DND-41 (cell line): ENCODE measurements at regions not wholly inside any gene's neighbourhood (a gene's known extent, or its start where the extent isn't known, plus 50 kb on each side); places are given as distances from the start of the nearest gene placed in this dataset.

Source experiments
- ATAC-seq: fragments of 200-7000 bp; cut with Tn5 transposase; 3 replicates; pipeline ENCODE4 v1.9.1; 2021; ENCODE audit warnings: low read depth; ENCODE audit not compliant: insufficient read depth
- DNase-seq: peaks from one replicate; pipeline ENCODE4 v3.0.0-alpha.2; 2020
- H2AFZ ChIP-seq: 2 replicates; pipeline ENCODE4 v1.6.0; 2012; ENCODE audit warnings: low read depth, low read length
- H3K27ac ChIP-seq: 2 replicates; pipeline ENCODE4 v1.5.1; 2012; ENCODE audit warnings: low read length, inconsistent platforms
- H3K27me3 ChIP-seq: fragments of 200-600 bp; sonication (generic); 2 replicates; pipeline ENCODE4 v1.6.0; 2012; ENCODE audit warnings: low read length, mild to moderate bottlenecking, inconsistent platforms; ENCODE audit not compliant: insufficient read depth, poor library complexity
- H3K36me3 ChIP-seq: 2 replicates; pipeline ENCODE4 v1.5.1; 2012; ENCODE audit warnings: low read length, inconsistent platforms; ENCODE audit not compliant: insufficient read depth
- H3K4me1 ChIP-seq: 2 replicates; pipeline ENCODE4 v1.5.1; 2012; ENCODE audit warnings: mild to moderate bottlenecking, low read length; ENCODE audit not compliant: insufficient read depth
- H3K4me2 ChIP-seq: 2 replicates; pipeline ENCODE4 v1.6.0; 2012; ENCODE audit warnings: mild to moderate bottlenecking, moderate library complexity, low read length, inconsistent platforms; ENCODE audit not compliant: insufficient read depth
- H3K4me3 ChIP-seq, 2 experiments: fragments of 200-600 bp in 1 of 2; shearing (Covaris generic) in 1 of 2; 2 replicates each; pipeline ENCODE4 v1.5.1; 2012 to 2016; ENCODE audit warnings: inconsistent platforms in 2 of 2, low read length in 2 of 2, mild to moderate bottlenecking in 2 of 2, low read depth in 1 of 2, moderate library complexity in 1 of 2
- H3K79me2 ChIP-seq: 2 replicates; pipeline ENCODE4 v1.6.0; 2012; ENCODE audit warnings: low read length, inconsistent platforms; ENCODE audit not compliant: insufficient read depth
- H3K9ac ChIP-seq: 2 replicates; pipeline ENCODE4 v1.6.0; 2012; ENCODE audit warnings: low read depth, mild to moderate bottlenecking, inconsistent platforms, low read length, moderate library complexity
- H3K9me3 ChIP-seq: 2 replicates; pipeline ENCODE4 v1.5.1; 2012; ENCODE audit warnings: low read length, moderate library complexity, mild to moderate bottlenecking, inconsistent platforms; ENCODE audit not compliant: insufficient read depth, severe bottlenecking
- H4K20me1 ChIP-seq: 2 replicates; pipeline ENCODE4 v1.6.0; 2012; ENCODE audit warnings: low read length; ENCODE audit not compliant: insufficient read depth
- EZH2 ChIP-seq: IDR thresholded peaks from 3 replicates; pipeline ENCODE4 v1.6.1; 2012; ENCODE audit warnings: borderline replicate concordance, low read depth, mild to moderate bottlenecking, moderate library complexity, low read length, inconsistent platforms; ENCODE audit not compliant: severe bottlenecking
- TF ChIP-seq, protein P1 (sequence below): IDR thresholded peaks from 2 replicates; pipeline ENCODE4 v1.5.1; 2012; ENCODE audit warnings: borderline replicate concordance, low read length, moderate library complexity, mild to moderate bottlenecking; ENCODE audit not compliant: poor library complexity, severe bottlenecking; ENCODE audit errors: extremely low read depth

DNA sequence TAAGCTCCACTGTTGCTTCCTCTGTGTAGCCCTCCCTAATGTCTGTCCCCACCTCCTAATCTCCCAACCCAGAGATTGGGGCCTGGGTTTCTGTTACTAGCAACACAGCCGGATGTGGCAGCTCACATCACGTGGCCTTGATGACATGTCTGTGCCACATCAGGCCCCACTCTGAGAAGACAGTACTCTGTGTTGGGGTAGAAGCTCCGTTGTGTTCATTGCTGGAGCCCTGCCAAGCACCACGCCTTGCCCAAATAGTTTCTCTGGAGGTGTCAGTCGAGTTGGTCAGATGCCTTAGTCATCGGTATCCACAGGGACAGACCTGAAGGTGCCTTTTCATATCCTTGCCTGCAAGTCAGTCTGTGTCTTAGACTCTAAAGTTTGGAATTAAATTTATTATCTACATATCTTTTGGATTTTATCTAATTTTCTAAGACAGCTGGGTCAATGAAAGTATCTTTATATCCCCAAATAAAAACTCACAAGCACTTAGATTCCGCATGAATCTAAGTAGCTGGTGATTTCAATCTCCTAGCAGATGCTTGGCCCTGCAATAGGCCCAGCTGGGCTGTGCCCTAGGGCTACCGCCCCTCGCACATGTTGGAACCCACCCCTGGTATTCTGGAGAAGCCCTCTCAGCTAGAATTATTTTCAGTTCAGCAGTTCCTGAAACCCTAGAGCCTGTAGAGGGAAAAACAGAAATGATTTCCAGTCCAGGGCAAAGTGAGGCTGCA is 204.0 kb upstream of the TSHZ3 start:
- Histone ChIP-seq H3K79me2 (no peaks in the 10 kb centered on the region), H3K36me3 (no peaks in the 10 kb centered on the region), H4K20me1 (no peaks in the 10 kb centered on the region), H3K9me3 (no peaks in the 10 kb centered on the region), H2AFZ (no peak overlapping the region), H3K9ac (no peak overlapping the region), H3K27me3 (no peaks in the 10 kb centered on the region), H3K27ac (no peak overlapping the region), H3K4me1 (no peaks in the 10 kb centered on the region), H3K4me2 (no peak overlapping the region), H3K4me3 (no peak overlapping the region)
- ATAC-seq (peak; percentile 76), DNase-seq (peak; percentile 42)
- TF ChIP-seq, protein P1, sequence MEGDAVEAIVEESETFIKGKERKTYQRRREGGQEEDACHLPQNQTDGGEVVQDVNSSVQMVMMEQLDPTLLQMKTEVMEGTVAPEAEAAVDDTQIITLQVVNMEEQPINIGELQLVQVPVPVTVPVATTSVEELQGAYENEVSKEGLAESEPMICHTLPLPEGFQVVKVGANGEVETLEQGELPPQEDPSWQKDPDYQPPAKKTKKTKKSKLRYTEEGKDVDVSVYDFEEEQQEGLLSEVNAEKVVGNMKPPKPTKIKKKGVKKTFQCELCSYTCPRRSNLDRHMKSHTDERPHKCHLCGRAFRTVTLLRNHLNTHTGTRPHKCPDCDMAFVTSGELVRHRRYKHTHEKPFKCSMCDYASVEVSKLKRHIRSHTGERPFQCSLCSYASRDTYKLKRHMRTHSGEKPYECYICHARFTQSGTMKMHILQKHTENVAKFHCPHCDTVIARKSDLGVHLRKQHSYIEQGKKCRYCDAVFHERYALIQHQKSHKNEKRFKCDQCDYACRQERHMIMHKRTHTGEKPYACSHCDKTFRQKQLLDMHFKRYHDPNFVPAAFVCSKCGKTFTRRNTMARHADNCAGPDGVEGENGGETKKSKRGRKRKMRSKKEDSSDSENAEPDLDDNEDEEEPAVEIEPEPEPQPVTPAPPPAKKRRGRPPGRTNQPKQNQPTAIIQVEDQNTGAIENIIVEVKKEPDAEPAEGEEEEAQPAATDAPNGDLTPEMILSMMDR = no peak
- no peak for TF ChIP-seq EZH2

DNA sequence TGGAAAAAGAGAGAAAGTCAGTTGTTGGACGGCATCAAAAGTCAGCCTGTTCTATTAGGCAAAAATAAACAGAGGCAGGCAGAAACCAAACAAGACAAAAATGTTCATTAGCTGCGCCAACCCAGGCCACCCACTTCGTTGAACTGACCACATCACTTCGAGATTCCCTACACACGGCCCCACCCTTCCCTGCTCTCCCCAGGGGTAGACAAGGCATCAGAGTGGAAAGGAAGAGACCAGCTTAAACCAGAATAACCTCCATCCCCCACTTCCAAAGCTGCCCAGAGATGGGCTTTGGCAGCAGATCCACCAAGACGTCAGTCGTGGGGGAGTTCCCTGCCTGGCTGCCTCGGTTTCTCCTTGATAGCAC is 204.6 kb upstream of the TSHZ3 start:
- H3K36me3 ChIP-seq = no peaks in the 10 kb centered on the region
- TF ChIP-seq, protein P1 = no peak
- TF ChIP-seq EZH2 = no peak

DNA sequence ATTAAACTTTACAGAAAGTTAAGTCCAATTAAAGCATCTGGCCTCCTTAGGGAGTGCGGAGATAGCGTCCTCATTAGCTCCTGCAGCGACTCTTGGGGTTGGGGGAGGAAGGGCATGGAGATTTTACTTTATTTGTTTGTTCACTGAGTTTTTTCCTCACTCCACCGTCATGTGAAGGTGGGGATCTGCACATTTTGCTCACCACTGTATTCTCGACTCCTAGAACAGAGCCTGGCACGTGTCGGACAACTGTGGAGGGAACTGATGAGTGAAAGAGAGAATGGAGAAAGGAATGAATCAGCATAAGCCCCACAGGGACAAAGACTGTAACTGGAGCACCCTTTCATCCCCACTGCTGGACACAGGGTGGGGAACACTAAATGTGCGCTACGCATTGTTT is 205.1 kb upstream of the TSHZ3 start:
- Histone ChIP-seq H2AFZ (no peak overlapping the region), H4K20me1 (no peaks in the 10 kb centered on the region), H3K9me3 (no peaks in the 10 kb centered on the region), H3K27ac (no peak overlapping the region), H3K4me2 (no peak overlapping the region), H3K4me1 (no peaks in the 10 kb centered on the region), H3K36me3 (no peaks in the 10 kb centered on the region), H3K9ac (no peak overlapping the region), H3K4me3 (no peak overlapping the region), H3K27me3 (peaks cover 2% of the 10 kb centered on the region), H3K79me2 (no peaks in the 10 kb centered on the region)
- TF ChIP-seq, protein P1 = no peak
- TF ChIP-seq EZH2 = no peak
- no peak for ATAC-seq
- DNase-seq = no peak

More for the DNA sequence above, 204.6 kb upstream of the TSHZ3 start:
- Histone ChIP-seq H2AFZ (no peak overlapping the region), H3K27ac (no peak overlapping the region), H3K9ac (no peak overlapping the region), H4K20me1 (no peaks in the 10 kb centered on the region), H3K9me3 (no peaks in the 10 kb centered on the region), H3K4me3 (no peak overlapping the region), H3K4me2 (no peak overlapping the region), H3K79me2 (no peaks in the 10 kb centered on the region), H3K27me3 (peaks cover 2% of the 10 kb centered on the region), H3K4me1 (no peaks in the 10 kb centered on the region)
- DNase-seq (no peak), ATAC-seq (no peak)

DNA sequence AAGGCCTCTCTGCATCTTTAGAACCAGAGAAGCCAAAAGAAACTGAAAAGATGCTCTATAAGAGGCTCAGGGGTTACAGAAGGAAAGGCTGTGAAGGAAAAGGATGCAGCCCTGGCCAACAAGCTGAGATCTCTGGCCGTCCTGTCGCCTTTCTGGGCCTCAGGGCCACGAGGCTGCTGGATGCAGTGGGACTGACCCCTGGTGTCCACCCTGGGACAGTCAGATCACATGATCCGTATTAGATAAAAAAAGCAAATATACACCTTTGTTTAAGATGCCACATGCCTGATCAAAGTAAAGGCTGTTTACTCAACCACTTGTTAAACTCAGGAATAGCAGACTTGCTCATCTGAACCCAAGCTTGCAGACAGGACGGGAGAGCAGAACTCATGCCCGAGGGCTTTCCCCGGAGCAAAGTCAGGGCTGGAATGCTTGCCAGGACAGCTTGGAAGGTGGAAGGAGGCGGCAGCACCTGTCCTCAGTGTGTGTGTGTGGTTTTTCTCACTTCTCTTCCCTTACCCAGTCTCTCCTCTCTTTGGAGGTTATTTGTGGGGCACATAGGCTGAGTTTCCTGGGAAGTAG is 206.5 kb upstream of the TSHZ3 start:
- no peak for ATAC-seq
- Histone ChIP-seq H3K79me2 (no peaks in the 10 kb centered on the region), H3K4me2 (no peak overlapping the region), H3K4me3 (no peak overlapping the region), H3K27ac (no peak overlapping the region), H3K27me3 (peaks cover 5% of the 10 kb centered on the region), H4K20me1 (no peaks in the 10 kb centered on the region), H3K9me3 (peaks cover 3% of the 10 kb centered on the region), H3K36me3 (no peaks in the 10 kb centered on the region), H3K9ac (no peak overlapping the region), H3K4me1 (no peaks in the 10 kb centered on the region), H2AFZ (no peak overlapping the region)
- TF ChIP-seq EZH2 = no peak
- TF ChIP-seq, protein P1 = no peak
- DNase-seq = no peak
